Mesothelial cell of epicardium (in vitro differentiated cells): ENCODE measurements at regions not wholly inside any gene's neighbourhood (a gene's known extent, or its start where the extent isn't known, plus 50 kb on each side); places are given as distances from the start of the nearest gene placed in this dataset.

ENCODE experiments used
- DNase-seq, 2 experiments: peaks; one replicate each; pipeline ENCODE4 v3.0.0; 2021; ENCODE audit warnings: low spot score in 2 of 2; ENCODE audit not compliant: unreplicated experiment in 2 of 2
- H3K27ac Mint-ChIP-seq: 2 replicates; pipeline ENCODE4 v1.8.0; 2021; ENCODE audit warnings: mixed read lengths
- H3K27me3 Mint-ChIP-seq: 2 replicates; pipeline ENCODE4 v1.8.0; 2021; ENCODE audit warnings: low read depth, mixed read lengths
- H3K36me3 Mint-ChIP-seq: 2 replicates; pipeline ENCODE4 v1.8.0; 2021; ENCODE audit warnings: mixed read lengths
- H3K4me1 Mint-ChIP-seq: 2 replicates; pipeline ENCODE4 v1.8.0; 2021; ENCODE audit warnings: mixed read lengths
- H3K4me3 Mint-ChIP-seq: 2 replicates; pipeline ENCODE4 v1.8.0; 2021; ENCODE audit warnings: mild to moderate bottlenecking, moderate library complexity, mixed read lengths
- H3K9me3 Mint-ChIP-seq: 2 replicates; pipeline ENCODE4 v1.8.0; 2021; ENCODE audit warnings: mixed read lengths
- CTCF ChIP-seq: fragments of 200-600 bp; sonication (generic); IDR thresholded peaks from one replicate; pipeline ENCODE4 v1.5.0; 2021; ENCODE audit warnings: antibody characterized with exemption; ENCODE audit not compliant: unreplicated experiment

DNA sequence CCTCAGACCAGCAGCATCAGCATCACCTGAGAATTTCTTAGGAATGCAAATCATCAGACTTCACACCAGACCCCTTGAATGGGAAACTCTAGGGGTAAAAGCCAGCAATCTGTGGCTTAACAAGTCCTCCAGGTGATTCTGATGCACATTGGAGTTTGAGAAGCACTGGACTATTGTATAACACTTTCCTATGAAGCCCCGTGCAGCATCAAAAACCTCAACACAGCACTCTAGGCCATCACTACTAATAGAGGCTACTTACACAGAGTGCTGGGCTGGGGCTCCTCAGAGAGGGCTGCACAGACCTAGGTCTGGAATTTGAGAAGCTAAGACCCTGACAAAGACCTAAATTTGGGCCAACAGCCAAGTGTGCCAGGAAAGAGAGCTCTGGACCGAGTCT is 95.7 kb upstream of the ARAP3 start:
- H3K36me3 Mint-ChIP-seq, result no peaks in the 10 kb centered on the region
- DNase-seq, result no peak
- no peak overlapping the region for H3K4me3 Mint-ChIP-seq
- no peak overlapping the region for H3K27ac Mint-ChIP-seq
- H3K4me1 Mint-ChIP-seq, result peaks cover 24% of the 10 kb centered on the region
- H3K9me3 Mint-ChIP-seq, result no peaks in the 10 kb centered on the region
- no peak for TF ChIP-seq CTCF
- peaks cover 17% of the 10 kb centered on the region for H3K27me3 Mint-ChIP-seq

GRCh38 chr5:141777130-141777529 is 95.1 kb upstream of the ARAP3 start:
- peaks cover 24% of the 10 kb centered on the region for H3K4me1 Mint-ChIP-seq
- DNase-seq, result no peak
- no peaks in the 10 kb centered on the region for H3K9me3 Mint-ChIP-seq
- H3K4me3 Mint-ChIP-seq, result no peak overlapping the region
- H3K36me3 Mint-ChIP-seq, result no peaks in the 10 kb centered on the region
- peaks cover 20% of the 10 kb centered on the region for H3K27me3 Mint-ChIP-seq
- TF ChIP-seq CTCF, result no peak
- H3K27ac Mint-ChIP-seq, result no peak overlapping the region

GRCh38 chr5:141773779-141774562 is 91.9 kb upstream of the ARAP3 start:
- DNase-seq, result no peak
- H3K4me1 Mint-ChIP-seq, result peaks cover 17% of the 10 kb centered on the region
- H3K27ac Mint-ChIP-seq, result no peak overlapping the region
- TF ChIP-seq CTCF, result no peak
- H3K4me3 Mint-ChIP-seq, result no peak overlapping the region
- H3K27me3 Mint-ChIP-seq, result peaks cover 16% of the 10 kb centered on the region
- no peaks in the 10 kb centered on the region for H3K9me3 Mint-ChIP-seq
- no peaks in the 10 kb centered on the region for H3K36me3 Mint-ChIP-seq

- no peak for DNase-seq
- Mint-ChIP-seq H3K27ac (no peak overlapping the region), H3K9me3 (no peaks in the 10 kb centered on the region), H3K4me1 (peaks cover 2% of the 10 kb centered on the region), H3K36me3 (no peaks in the 10 kb centered on the region), H3K4me3 (no peak overlapping the region), H3K27me3 (peaks cover 16% of the 10 kb centered on the region)
- TF ChIP-seq CTCF, result no peak
Measured at GRCh38 chr5:141772281-141772680, 90.3 kb upstream of the ARAP3 start.

DNA sequence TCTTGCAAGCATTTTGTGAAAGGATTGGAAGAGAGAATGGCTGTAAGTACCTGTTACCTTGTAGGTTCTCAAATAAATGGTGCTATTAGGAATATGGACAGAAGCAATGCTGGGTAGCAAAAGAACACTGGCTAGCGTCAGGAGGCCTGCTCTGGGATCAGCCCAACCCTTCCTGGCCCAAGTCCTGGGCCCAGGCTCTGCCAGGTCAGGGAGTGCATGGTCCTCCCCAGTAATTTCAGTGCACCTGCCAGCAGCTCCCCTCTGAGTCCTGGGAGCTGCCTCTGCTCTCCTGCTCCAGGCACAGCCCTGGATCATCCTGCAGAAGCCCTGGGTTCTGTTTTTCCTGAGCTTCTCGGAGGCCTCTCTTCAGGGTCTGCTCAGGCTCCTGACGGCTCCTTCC is 89.5 kb upstream of the ARAP3 start:
- Mint-ChIP-seq H3K9me3 (no peaks in the 10 kb centered on the region), H3K4me1 (peaks cover 2% of the 10 kb centered on the region), H3K4me3 (no peak overlapping the region), H3K27me3 (peaks cover 16% of the 10 kb centered on the region), H3K27ac (no peak overlapping the region), H3K36me3 (no peaks in the 10 kb centered on the region)
- DNase-seq, result no peak
- TF ChIP-seq CTCF, result no peak
